Ovary (tissue), 7 donors: ENCODE measurements at regions not wholly inside any gene's neighbourhood (a gene's known extent, or its start where the extent isn't known, plus 50 kb on each side); places are given as distances from the start of the nearest gene placed in this dataset.

Experiments used
- DNase-seq, 5 donors: peaks; one replicate each; pipeline ENCODE4 v3.0.0-alpha.2; 2019 to 2020
- H3K27ac ChIP-seq, 2 donors: fragments of 200-600 bp; one replicate each; pipeline versions ENCODE4 v1.5.1 to v1.8.0; 2019 to 2022
- H3K27me3 ChIP-seq: fragments of 200-600 bp; one replicate; pipeline ENCODE4 v1.8.0; 2022
- H3K36me3 ChIP-seq: fragments of 200-600 bp; sonication (generic); one replicate; pipeline ENCODE4 v1.5.1; 2019
- H3K4me1 ChIP-seq: one replicate; pipeline ENCODE4 v1.8.1; 2013; ENCODE audit warnings: mild to moderate bottlenecking, moderate library complexity; ENCODE audit not compliant: insufficient read depth
- H3K4me3 ChIP-seq: fragments of 200-600 bp; sonication (generic); one replicate; pipeline ENCODE4 v1.5.1; 2017
- H3K9me3 ChIP-seq, 2 donors: fragments of 200-600 bp in 1 of 2; sonication (generic) in 1 of 2; one replicate each; pipeline versions ENCODE4 v1.5.1 to v1.8.1; 2013 to 2019; ENCODE audit warnings: mild to moderate bottlenecking in 1 of 2, moderate library complexity in 1 of 2
- CTCF ChIP-seq, 3 donors: fragments of 450-650 bp in 2 of 3; fragments of 200-600 bp in 1 of 3; IDR thresholded peaks; one replicate each; pipeline versions ENCODE4 v1.5.1 to v1.8.0; 2016 to 2022; ENCODE audit warnings: antibody characterized with exemption in 3 of 3, mild to moderate bottlenecking in 1 of 3
- EP300 ChIP-seq: sonication (generic); formaldehyde crosslinking; IDR thresholded peaks from one replicate; pipeline ENCODE4 v1.6.1; 2017; ENCODE audit warnings: antibody characterized with exemption
- POLR2A ChIP-seq: fragments of 450-650 bp; IDR thresholded peaks from one replicate; pipeline ENCODE4 v1.6.1; 2017; ENCODE audit warnings: antibody characterized with exemption, mild to moderate bottlenecking, moderate library complexity
- WGBS, 3 donors: extraction: QIAGEN DNeasy Blood & Tissue Kit in 1 of 3; methylation state at CpG; one replicate each; pipeline versions ENCODE4 v1.1.5 to v1.1.7; 2013 to 2017; 5-methylcytosine and 5-hydroxymethylcytosine counted together
- intact Hi-C, 4 donors: fragments of 100-400 bp; cut with DNase I; formaldehyde crosslinking; loops; one replicate each; pipeline versions ENCODE4 v1.11.0 to v1.15.1; 2022 to 2023
- donor health status: DM: no; HTN: no; CAD: no; lungs with moderate emphysema.
- donor health status: DM: no; HTN: no; CAD: no.
- donor health status: Bipolar disorder and iron deficiency.
- donor health status: DM: no; HTN: no; CAD: no.
- donor health status: DM: yes; HTN: yes; CAD: no.

DNA sequence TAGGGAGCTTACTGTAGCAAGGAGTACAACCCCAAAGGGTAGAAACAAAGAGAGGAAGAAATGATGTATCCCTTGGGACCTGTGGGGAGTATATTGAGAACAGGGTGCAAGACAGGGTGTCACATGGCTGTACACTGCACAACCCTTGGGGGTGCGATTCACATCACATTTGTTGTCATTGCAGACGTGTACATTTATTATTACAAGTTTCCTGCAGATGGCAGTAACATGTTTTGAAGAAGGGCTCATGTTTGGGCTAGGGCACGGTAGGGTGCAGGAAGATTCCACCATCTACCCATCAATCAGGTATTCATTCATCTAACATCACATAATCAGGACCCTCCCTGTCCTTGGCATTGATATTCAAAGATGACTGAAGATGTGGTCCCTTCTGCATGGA is 62.5 kb downstream of the NDUFS5 start:
- no peak overlapping the region for H3K27ac ChIP-seq
- intact Hi-C loops = no loop called here
- peaks cover 3% of the 10 kb centered on the region for H3K4me1 ChIP-seq
- WGBS, 3 donors = 79 to 88% (median 81%) methylated on average over 3 of the region's 3 CpGs
- TF ChIP-seq CTCF (IDR thresholded peaks at IDR 0.05) (no peak), POLR2A (no peak), EP300 (no peak)
- H3K27me3 ChIP-seq = no peaks in the 10 kb centered on the region
- H3K4me3 ChIP-seq = no peak overlapping the region
- H3K36me3 ChIP-seq = no peaks in the 10 kb centered on the region
- no peaks in the 10 kb centered on the region for H3K9me3 ChIP-seq
- no peak for DNase-seq

GRCh38 chr1:39089931-39090521 is 63.9 kb downstream of the NDUFS5 start:
- H3K36me3 ChIP-seq = no peaks in the 10 kb centered on the region
- DNase-seq = no peak
- intact Hi-C loops = no loop called here
- TF ChIP-seq POLR2A (no peak), EP300 (no peak), CTCF (IDR thresholded peaks at IDR 0.05) (no peak)
- 31 to 53% (median 47%) methylated on average over 3 of the region's 3 CpGs for WGBS, 3 donors
- H3K27ac ChIP-seq = no peak overlapping the region
- H3K9me3 ChIP-seq = no peaks in the 10 kb centered on the region
- peaks cover 3% of the 10 kb centered on the region for H3K4me1 ChIP-seq
- H3K27me3 ChIP-seq = no peaks in the 10 kb centered on the region
- no peak overlapping the region for H3K4me3 ChIP-seq

DNA sequence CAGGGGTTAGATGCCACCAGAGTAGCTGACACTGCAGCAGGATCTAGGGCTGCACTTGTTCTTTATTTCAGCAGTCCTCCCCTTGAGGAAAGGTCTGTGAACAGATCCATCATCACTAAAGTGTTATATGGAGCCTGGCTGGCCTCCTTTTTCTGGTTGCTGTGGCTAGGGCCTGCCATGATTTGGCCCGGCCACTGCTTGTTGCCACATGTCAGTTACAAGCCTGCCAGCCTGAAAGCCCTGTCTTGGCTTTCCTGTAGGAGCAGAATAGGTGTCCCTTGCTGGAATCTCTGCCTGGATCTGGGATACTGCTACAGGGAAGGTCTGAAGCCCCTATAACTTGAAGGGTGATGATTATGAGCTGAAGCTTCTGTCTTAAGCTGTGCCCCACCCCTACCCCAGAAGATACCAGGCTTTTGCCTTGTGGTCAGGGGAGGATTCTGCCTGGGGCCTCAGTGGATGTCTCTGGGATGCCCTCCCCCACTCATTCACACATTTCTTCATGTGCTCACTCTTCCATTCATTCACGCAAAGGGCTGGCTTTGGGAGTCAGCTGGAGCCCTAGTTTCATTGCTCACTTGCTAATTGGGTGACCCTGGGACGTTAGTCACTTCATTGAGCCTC is 64.7 kb downstream of the NDUFS5 start:
- intact Hi-C loops = no loop called here
- Histone ChIP-seq H3K9me3 (no peaks in the 10 kb centered on the region), H3K27me3 (no peaks in the 10 kb centered on the region), H3K4me3 (no peak overlapping the region), H3K27ac (no peak overlapping the region), H3K36me3 (no peaks in the 10 kb centered on the region), H3K4me1 (peaks cover 3% of the 10 kb centered on the region)
- DNase-seq = no peak
- 87 to 91% (median 90%) methylated on average over 3 of the region's 3 CpGs for whole genome bisulfite sequencing, 3 donors
- TF ChIP-seq EP300 (no peak), CTCF (IDR thresholded peaks at IDR 0.05) (no peak), POLR2A (no peak)

DNA sequence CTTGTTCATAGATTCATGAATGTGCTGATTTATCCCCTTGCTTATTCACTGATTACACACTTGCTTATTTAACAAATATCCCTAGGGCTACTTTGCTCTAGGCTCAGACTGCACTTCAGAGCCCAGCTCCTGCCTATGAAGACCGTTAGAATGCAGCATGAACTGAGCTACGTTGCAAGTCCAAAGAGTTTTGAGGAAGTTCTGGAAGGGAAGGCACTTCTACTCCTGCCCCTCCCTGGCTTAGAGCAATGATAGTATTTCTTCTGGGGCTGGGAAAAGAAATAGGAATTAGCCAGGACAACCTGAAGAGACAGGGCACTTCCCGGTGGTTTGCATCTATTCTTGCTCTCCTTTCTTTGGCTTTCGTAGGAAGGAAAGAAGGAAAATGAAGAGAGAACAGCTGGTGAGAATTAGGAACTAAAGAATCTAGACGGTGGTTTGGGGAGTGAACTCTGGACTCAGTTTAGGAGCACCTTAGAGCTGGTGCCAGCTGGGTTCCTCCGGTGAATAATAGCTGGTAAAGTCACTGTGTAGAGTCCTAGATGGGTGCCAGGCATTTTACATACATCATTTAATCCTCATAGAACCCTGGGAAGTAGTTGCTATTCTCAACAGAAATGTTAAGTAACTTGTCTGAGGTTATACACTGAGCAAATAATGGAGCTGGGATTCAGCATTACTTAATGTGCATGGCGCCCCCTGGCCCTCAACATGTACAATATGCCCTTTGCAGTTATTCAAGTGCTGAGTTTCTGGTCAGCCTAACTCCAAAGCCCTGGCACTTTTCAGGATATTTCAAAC is 65.9 kb downstream of the NDUFS5 start:
- H3K9me3 ChIP-seq = no peaks in the 10 kb centered on the region
- H3K27ac ChIP-seq = no peak overlapping the region
- DNase-seq = peak; percentile 76 to 86 (median 78)
- no peak overlapping the region for H3K4me3 ChIP-seq
- H3K4me1 ChIP-seq = peaks cover 3% of the 10 kb centered on the region
- TF ChIP-seq POLR2A = no peak
- TF ChIP-seq CTCF (IDR thresholded peaks at IDR 0.05) = peak; percentile 50 to 80 (median 54)
- 32 to 42% (median 32%) methylated on average over 7 of the region's 7 CpGs for WGBS, 3 donors
- no peaks in the 10 kb centered on the region for H3K27me3 ChIP-seq
- no peaks in the 10 kb centered on the region for H3K36me3 ChIP-seq
- intact Hi-C loops = no loop called here
